SK-N-SH (cell line): ENCODE measurements at regions not wholly inside any gene's neighbourhood (a gene's known extent, or its start where the extent isn't known, plus 50 kb on each side); places are given as distances from the start of the nearest gene placed in this dataset.

Experiments
- CHD2 ChIP-seq: fragments of 150-350 bp; IDR thresholded peaks from 2 replicates; pipeline ENCODE4 v1.6.1; 2018; ENCODE audit warnings: low read length; ENCODE audit not compliant: partially characterized antibody
- CTCF ChIP-seq: fragments of 200-600 bp; sonication (generic); IDR thresholded peaks from 2 replicates; pipeline ENCODE4 v1.6.1; 2017; ENCODE audit warnings: antibody characterized with exemption, mild to moderate bottlenecking, moderate library complexity
- FOXM1 ChIP-seq: IDR thresholded peaks from 2 replicates; pipeline ENCODE4 v1.4.0; 2012; ENCODE audit warnings: low read depth, mild to moderate bottlenecking
- GATA2 ChIP-seq: sonication (generic); formaldehyde crosslinking; IDR thresholded peaks from 2 replicates; pipeline ENCODE4 v1.5.0; 2020; ENCODE audit warnings: mild to moderate bottlenecking, missing genetic modification reagents
- POLR2AphosphoS5 ChIP-seq: IDR thresholded peaks from 2 replicates; pipeline ENCODE4 v1.6.1; 2012; ENCODE audit warnings: low read depth, low read length
- RAD21 ChIP-seq: IDR thresholded peaks from 2 replicates; pipeline ENCODE4 v1.6.1; 2012; ENCODE audit warnings: mild to moderate bottlenecking, low read length
- SIN3A ChIP-seq: IDR thresholded peaks from 2 replicates; pipeline ENCODE4 v1.6.1; 2012; ENCODE audit warnings: low read depth, mild to moderate bottlenecking, low read length, moderate library complexity, borderline replicate concordance
- SMC3 ChIP-seq: IDR thresholded peaks from 2 replicates; pipeline ENCODE4 v1.6.1; 2012; ENCODE audit warnings: low read depth, low read length, improper control_type of control experiment
- TF ChIP-seq, protein P1 (sequence below): IDR thresholded peaks from 2 replicates; pipeline ENCODE4 v1.4.0; 2012; ENCODE audit warnings: low read depth

DNA sequence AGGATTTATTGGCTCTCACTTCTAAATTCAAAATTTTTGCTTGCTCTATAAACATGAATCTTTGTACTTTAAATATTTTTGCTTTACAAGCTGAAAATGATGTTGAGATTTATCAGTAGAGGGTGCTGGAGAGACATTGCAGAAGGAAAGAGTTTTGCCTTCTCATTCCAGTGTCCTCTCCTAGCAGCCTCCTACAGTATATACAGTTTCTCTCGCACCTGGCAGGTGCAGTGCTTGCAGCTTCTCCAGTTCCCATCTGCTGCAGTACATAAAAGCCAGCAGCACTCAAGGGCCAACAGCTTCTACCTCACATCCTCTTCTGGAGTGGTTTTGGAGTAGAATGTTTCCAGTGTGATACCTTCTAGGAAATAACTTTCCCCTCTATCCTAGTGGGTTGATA, 601.8 kb upstream of the ATXN7L3B start:
- peak; percentile 48 for TF ChIP-seq CTCF
- no peak for TF ChIP-seq POLR2AphosphoS5
- no peak for TF ChIP-seq CHD2
- TF ChIP-seq RAD21: peak; percentile 30
- TF ChIP-seq SIN3A: no peak
- TF ChIP-seq SMC3: no peak
- TF ChIP-seq FOXM1: no peak
- no peak for TF ChIP-seq GATA2 (CRISPR knock-in tag)
- TF ChIP-seq, protein P1, sequence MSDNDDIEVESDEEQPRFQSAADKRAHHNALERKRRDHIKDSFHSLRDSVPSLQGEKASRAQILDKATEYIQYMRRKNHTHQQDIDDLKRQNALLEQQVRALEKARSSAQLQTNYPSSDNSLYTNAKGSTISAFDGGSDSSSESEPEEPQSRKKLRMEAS: no peak
